ENCODE measurements at regions not wholly inside any gene's neighbourhood (a gene's known extent, or its start where the extent isn't known, plus 50 kb on each side); places are given as distances from the start of the nearest gene placed in this dataset.

DNA sequence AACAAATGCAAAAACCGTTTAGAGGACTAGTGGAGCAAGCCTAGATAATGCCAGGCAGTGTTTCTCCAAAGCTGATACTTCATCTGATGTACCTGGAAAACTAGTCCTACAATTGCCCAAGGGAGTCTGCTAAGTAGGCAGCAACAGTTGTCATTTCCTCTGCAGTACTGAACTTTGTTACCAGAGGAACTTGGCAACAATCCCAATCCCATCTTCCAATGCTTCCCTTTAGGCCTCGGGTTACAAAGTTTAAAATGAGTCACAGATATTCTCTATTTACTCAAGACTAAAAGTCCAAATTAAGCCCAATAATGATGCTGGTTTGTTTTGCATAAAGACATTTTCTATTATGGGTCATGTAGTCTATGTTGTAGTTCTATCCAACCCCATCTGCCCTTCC is 120.0 kb upstream of the GLRA2 start:
- no peak for TF ChIP-seq ZNF565 (CRISPR knock-in tag; conservative IDR thresholded peaks at IDR 0.05; ENCODE audit: low read depth)
- TF ChIP-seq, protein P1, sequence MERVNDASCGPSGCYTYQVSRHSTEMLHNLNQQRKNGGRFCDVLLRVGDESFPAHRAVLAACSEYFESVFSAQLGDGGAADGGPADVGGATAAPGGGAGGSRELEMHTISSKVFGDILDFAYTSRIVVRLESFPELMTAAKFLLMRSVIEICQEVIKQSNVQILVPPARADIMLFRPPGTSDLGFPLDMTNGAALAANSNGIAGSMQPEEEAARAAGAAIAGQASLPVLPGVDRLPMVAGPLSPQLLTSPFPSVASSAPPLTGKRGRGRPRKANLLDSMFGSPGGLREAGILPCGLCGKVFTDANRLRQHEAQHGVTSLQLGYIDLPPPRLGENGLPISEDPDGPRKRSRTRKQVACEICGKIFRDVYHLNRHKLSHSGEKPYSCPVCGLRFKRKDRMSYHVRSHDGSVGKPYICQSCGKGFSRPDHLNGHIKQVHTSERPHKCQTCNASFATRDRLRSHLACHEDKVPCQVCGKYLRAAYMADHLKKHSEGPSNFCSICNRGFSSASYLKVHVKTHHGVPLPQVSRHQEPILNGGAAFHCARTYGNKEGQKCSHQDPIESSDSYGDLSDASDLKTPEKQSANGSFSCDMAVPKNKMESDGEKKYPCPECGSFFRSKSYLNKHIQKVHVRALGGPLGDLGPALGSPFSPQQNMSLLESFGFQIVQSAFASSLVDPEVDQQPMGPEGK (CRISPR knock-in tag; IDR thresholded peaks at IDR 0.05; ENCODE audit: borderline replicate concordance) = no peak
